PC-3 (cell line): ENCODE measurements at regions not wholly inside any gene's neighbourhood (a gene's known extent, or its start where the extent isn't known, plus 50 kb on each side); places are given as distances from the start of the nearest gene placed in this dataset.

Experiments used
- ATAC-seq: fragments of 200-7000 bp; cut with Tn5 transposase; 2 replicates; pipeline ENCODE4 v1.9.1; 2020; ENCODE audit warnings: mild to moderate bottlenecking, moderate library complexity
- BruUV-seq: library from RNA; stranded (reverse); fragments of 400-500 nt; replicated peaks from 2 replicates; lab custom pipeline; 2021; lab: Mats Ljungman, UMichigan
- CTCF ChIA-PET: fragments of 300-600 bp; sonication (Branson Sonifier 250); formaldehyde crosslinking; loops from one replicate; lab custom pipeline; 2022; ENCODE audit warnings: antibody characterized with exemption; lab: Charles Lee
- POLR2A ChIA-PET: fragments of 300-600 bp; sonication (Branson Sonifier 250); formaldehyde crosslinking; loops from one replicate; lab custom pipeline; 2022; ENCODE audit warnings: antibody characterized with exemption; ENCODE audit not compliant: unreplicated experiment; lab: Charles Lee
- DNase-seq: peaks from one replicate; pipeline ENCODE4 v3.0.0-alpha.2; 2015
- H2AFZ ChIP-seq: fragments of 300-600 bp; sonication (generic); 2 replicates; pipeline ENCODE4 v1.6.0; 2016; ENCODE audit warnings: antibody characterized with exemption, low read length
- H3F3A ChIP-seq: fragments of 300-600 bp; sonication (generic); one replicate; pipeline ENCODE4 v1.6.0; 2017; ENCODE audit warnings: antibody characterized with exemption, low read length, control low read depth, mild to moderate bottlenecking; ENCODE audit not compliant: unreplicated experiment
- H3K27ac ChIP-seq: fragments of 300-600 bp; sonication (generic); 2 replicates; pipeline ENCODE4 v1.5.1; 2016; ENCODE audit warnings: mild to moderate bottlenecking, low read length
- H3K27me3 ChIP-seq: fragments of 300-600 bp; sonication (generic); 2 replicates; pipeline ENCODE4 v1.6.1; 2016; ENCODE audit warnings: low read length, mixed read lengths
- H3K36me3 ChIP-seq: fragments of 300-600 bp; sonication (generic); 2 replicates; pipeline ENCODE4 v1.6.1; 2016; ENCODE audit warnings: low read depth, mixed run types, low read length, mixed read lengths
- H3K4me1 ChIP-seq: fragments of 300-600 bp; sonication (generic); 2 replicates; pipeline ENCODE4 v1.5.1; 2016; ENCODE audit warnings: low read length; ENCODE audit not compliant: insufficient read depth
- H3K4me2 ChIP-seq: fragments of 300-600 bp; sonication (generic); 2 replicates; pipeline ENCODE4 v1.6.0; 2016; ENCODE audit warnings: low read length
- H3K4me3 ChIP-seq: fragments of 300-600 bp; sonication (generic); 2 replicates; pipeline ENCODE4 v1.5.1; 2016; ENCODE audit warnings: mild to moderate bottlenecking, low read length, mixed read lengths
- H3K79me2 ChIP-seq: fragments of 300-600 bp; sonication (generic); 2 replicates; pipeline ENCODE4 v1.6.1; 2017; ENCODE audit warnings: low read length, mixed read lengths
- H3K9ac ChIP-seq: fragments of 300-600 bp; sonication (generic); 2 replicates; pipeline ENCODE4 v1.6.0; 2016; ENCODE audit warnings: mild to moderate bottlenecking, low read length
- H3K9me2 ChIP-seq: fragments of 300-600 bp; sonication (generic); replicated peaks from 2 replicates; pipeline ENCODE4 v1.6.1; 2016; ENCODE audit warnings: mixed run types, low read length, mixed read lengths
- H3K9me3 ChIP-seq: fragments of 300-600 bp; sonication (generic); 2 replicates; pipeline ENCODE4 v1.6.1; 2016; ENCODE audit warnings: low read length, mixed read lengths
- H4K20me1 ChIP-seq: fragments of 300-600 bp; sonication (generic); 2 replicates; pipeline ENCODE4 v1.6.1; 2016; ENCODE audit warnings: low read length, mixed read lengths
- CTCF ChIP-seq: fragments of 300-600 bp; sonication (generic); conservative IDR thresholded peaks from 2 replicates; pipeline ENCODE4 v1.5.1; 2017; ENCODE audit warnings: antibody characterized with exemption, low read depth, mild to moderate bottlenecking, low read length
- EZH2 ChIP-seq: fragments of 300-600 bp; sonication (generic); IDR thresholded peaks from one replicate; pipeline ENCODE4 v1.6.1; 2017; ENCODE audit warnings: antibody characterized with exemption, mild to moderate bottlenecking, low read length; ENCODE audit not compliant: unreplicated experiment
- EZH2phosphoT487 ChIP-seq: fragments of 300-600 bp; sonication (generic); IDR thresholded peaks from 2 replicates; pipeline ENCODE4 v1.6.1; 2018; ENCODE audit warnings: mild to moderate bottlenecking, antibody characterized with exemption, low read length, borderline replicate concordance
- intact Hi-C: fragments of 100-400 bp; cut with micrococcal nuclease; formaldehyde crosslinking; loops from 2 replicates; pipeline ENCODE4 v1.9.0; 2023

GRCh38 chr2:189379731-189380261 is 61.5 kb upstream of the WDR75 start:
- Histone ChIP-seq H3F3A (peaks cover 4% of the 10 kb centered on the region), H3K27ac (peak overlapping the region; percentile 45), H3K4me2 (peak overlapping the region; percentile 83), H3K9me3 (no peaks in the 10 kb centered on the region), H3K4me3 (peak overlapping the region; percentile 48; the same call in 1 of the 2 replicates), H3K79me2 (no peaks in the 10 kb centered on the region), H3K9ac (peak overlapping the region; percentile 12), H3K4me1 (peaks cover 27% of the 10 kb centered on the region), H3K36me3 (no peaks in the 10 kb centered on the region), H2AFZ (peak overlapping the region; percentile 67), H3K27me3 (no peaks in the 10 kb centered on the region), H4K20me1 (no peaks in the 10 kb centered on the region), H3K9me2 (no peaks in the 10 kb centered on the region)
- POLR2A ChIA-PET = interaction anchor here (0.6 kb wide), 1 partner anchor 591 kb away, joined by 8 read pairs; no protein-coding TSS in a partner anchor
- CTCF ChIA-PET = interaction anchor here (0.6 kb wide), 1 partner anchor 16 kb away, joined by 6 read pairs; no protein-coding TSS in a partner anchor
- no TSS peak for BruUV-seq
- DNase-seq = peak; percentile 65
- intact Hi-C loops = no loop called here
- TF ChIP-seq EZH2 (no peak), CTCF (no peak), EZH2phosphoT487 (no peak)
- peak; percentile 65 for ATAC-seq

- Histone ChIP-seq H4K20me1 (no peaks in the 10 kb centered on the region), H3F3A (peaks cover 4% of the 10 kb centered on the region), H3K36me3 (no peaks in the 10 kb centered on the region), H3K4me2 (no peak overlapping the region), H3K79me2 (no peaks in the 10 kb centered on the region), H3K4me3 (no peak overlapping the region), H3K27ac (no peak overlapping the region), H2AFZ (no peak overlapping the region), H3K9me3 (no peaks in the 10 kb centered on the region), H3K4me1 (peaks cover 27% of the 10 kb centered on the region), H3K27me3 (no peaks in the 10 kb centered on the region), H3K9ac (no peak overlapping the region), H3K9me2 (no peaks in the 10 kb centered on the region)
- TF ChIP-seq EZH2 (no peak), EZH2phosphoT487 (no peak), CTCF (no peak)
- intact Hi-C loops = no loop called here
- no TSS peak for BruUV-seq
- ATAC-seq (no peak), DNase-seq (no peak)
- CTCF ChIA-PET = no interaction called here
- POLR2A ChIA-PET = no interaction called here
Observed at GRCh38 chr2:189382668-189383067, 58.6 kb upstream of the WDR75 start.

- H4K20me1 ChIP-seq = no peaks in the 10 kb centered on the region
- H3K27ac ChIP-seq = no peak overlapping the region
- DNase-seq (no peak), ATAC-seq (no peak)
- no TSS peak for BruUV-seq
- no peak overlapping the region for H3K4me3 ChIP-seq
- no peak overlapping the region for H3K4me2 ChIP-seq
- no peaks in the 10 kb centered on the region for H3K27me3 ChIP-seq
- ChIA-PET CTCF (no interaction called here), POLR2A (no interaction called here)
- H3K79me2 ChIP-seq = no peaks in the 10 kb centered on the region
- no peaks in the 10 kb centered on the region for H3K4me1 ChIP-seq
- intact Hi-C loops = no loop called here
- H3K9me3 ChIP-seq = no peaks in the 10 kb centered on the region
- no peaks in the 10 kb centered on the region for H3F3A ChIP-seq
- TF ChIP-seq EZH2phosphoT487 = no peak
- TF ChIP-seq EZH2 = no peak
- no peak for TF ChIP-seq CTCF
- no peaks in the 10 kb centered on the region for H3K36me3 ChIP-seq
- no peak overlapping the region for H3K9ac ChIP-seq
- no peaks in the 10 kb centered on the region for H3K9me2 ChIP-seq
- no peak overlapping the region for H2AFZ ChIP-seq
Observed at GRCh38 chr2:189386741-189387140, 54.5 kb upstream of the WDR75 start.
